ENCODE measurements at regions not wholly inside any gene's neighbourhood (a gene's known extent, or its start where the extent isn't known, plus 50 kb on each side); places are given as distances from the start of the nearest gene placed in this dataset.

GRCh38 chr1:201593200-201593921 is 54.4 kb downstream of the NAV1 start:
- Histone ChIP-seq H3K4me1 (ENCODE audit: control insufficient read depth, insufficient read depth, low read length) (0 out of 2 replicates have a peak, but pooled peaks cover 10% of the 10 kb centered on the region), H3K27me3 (ENCODE audit: control insufficient read depth, insufficient read depth, low read length) (no peaks in the 10 kb centered on the region), H3K4me3 (ENCODE audit: low read depth in 2 of 2, low read length in 2 of 2) (no peak overlapping the region), H3K36me3 (ENCODE audit: control insufficient read depth, insufficient read depth, low read length) (no peaks in the 10 kb centered on the region), H3K27ac (ENCODE audit: low read length) (no peak overlapping the region), H3K9me3 (ENCODE audit: control insufficient read depth, insufficient read depth, low read depth, low read length) (no peaks in the 10 kb centered on the region)
- ATAC-seq = peak; percentile 84
- ChIA-PET CTCF (no interaction called here), POLR2A (no interaction called here)
- in situ Hi-C loops (cut with HindIII; ENCODE audit: low pct_unique_long_range_greater_than_20kb, low sequenced_read_pairs) = no loop called here
- DNase-seq (ENCODE audit: low read depth, low spot score) = peak; percentile 28
- TF ChIP-seq REST (IDR thresholded peaks at IDR 0.05; ENCODE audit: insufficient read depth in 1 of 2, low read depth in 2 of 2, low read length in 1 of 2) (no peak), POLR2AphosphoS5 (IDR thresholded peaks at IDR 0.05; ENCODE audit: low read depth, low read length) (no peak), TCF7L2 (IDR thresholded peaks at IDR 0.05; ENCODE audit: low read depth, low read length) (no peak), SIN3A (IDR thresholded peaks at IDR 0.05; ENCODE audit: borderline replicate concordance, insufficient read depth, low read depth, low read length) (no peak), CTCF (IDR thresholded peaks at IDR 0.05) (no peak)
- BruUV-seq (replicated peaks) = no TSS peak
- intact Hi-C loops (cut with micrococcal nuclease; ENCODE audit: unreplicated experiment) = no loop called here

- TF ChIP-seq POLR2AphosphoS5 (IDR thresholded peaks at IDR 0.05; ENCODE audit: low read depth, low read length) = no peak
- peak; percentile 94 for TF ChIP-seq REST (IDR thresholded peaks at IDR 0.05; ENCODE audit: insufficient read depth in 1 of 2, low read depth in 2 of 2, low read length in 1 of 2)
- H3K4me1 ChIP-seq (ENCODE audit: control insufficient read depth, insufficient read depth, low read length) = 0 out of 2 replicates have a peak, but pooled peaks cover 10% of the 10 kb centered on the region
- no peak overlapping the region for H3K4me3 ChIP-seq (ENCODE audit: low read depth in 2 of 2, low read length in 2 of 2)
- ChIA-PET POLR2A (no interaction called here), CTCF (interaction anchor here (0.5 kb wide), 1 partner anchor 863 kb away, joined by 3 read pairs; no protein-coding TSS in a partner anchor)
- H3K27ac ChIP-seq (ENCODE audit: low read length) = no peak overlapping the region
- H3K27me3 ChIP-seq (ENCODE audit: control insufficient read depth, insufficient read depth, low read length) = no peaks in the 10 kb centered on the region
- H3K36me3 ChIP-seq (ENCODE audit: control insufficient read depth, insufficient read depth, low read length) = no peaks in the 10 kb centered on the region
- no peak for ATAC-seq
- no peak for DNase-seq (ENCODE audit: low read depth, low spot score)
- no TSS peak for BruUV-seq (replicated peaks)
- intact Hi-C loops (cut with micrococcal nuclease; ENCODE audit: unreplicated experiment) (no loop called here), in situ Hi-C loops (cut with HindIII; ENCODE audit: low pct_unique_long_range_greater_than_20kb, low sequenced_read_pairs) (no loop called here)
- H3K9me3 ChIP-seq (ENCODE audit: control insufficient read depth, insufficient read depth, low read depth, low read length) = no peaks in the 10 kb centered on the region
Observed at GRCh38 chr1:201594575-201595245, 55.8 kb downstream of the NAV1 start.
